ENCODE measurements at regions not wholly inside any gene's neighbourhood (a gene's known extent, or its start where the extent isn't known, plus 50 kb on each side); places are given as distances from the start of the nearest gene placed in this dataset.

DNA sequence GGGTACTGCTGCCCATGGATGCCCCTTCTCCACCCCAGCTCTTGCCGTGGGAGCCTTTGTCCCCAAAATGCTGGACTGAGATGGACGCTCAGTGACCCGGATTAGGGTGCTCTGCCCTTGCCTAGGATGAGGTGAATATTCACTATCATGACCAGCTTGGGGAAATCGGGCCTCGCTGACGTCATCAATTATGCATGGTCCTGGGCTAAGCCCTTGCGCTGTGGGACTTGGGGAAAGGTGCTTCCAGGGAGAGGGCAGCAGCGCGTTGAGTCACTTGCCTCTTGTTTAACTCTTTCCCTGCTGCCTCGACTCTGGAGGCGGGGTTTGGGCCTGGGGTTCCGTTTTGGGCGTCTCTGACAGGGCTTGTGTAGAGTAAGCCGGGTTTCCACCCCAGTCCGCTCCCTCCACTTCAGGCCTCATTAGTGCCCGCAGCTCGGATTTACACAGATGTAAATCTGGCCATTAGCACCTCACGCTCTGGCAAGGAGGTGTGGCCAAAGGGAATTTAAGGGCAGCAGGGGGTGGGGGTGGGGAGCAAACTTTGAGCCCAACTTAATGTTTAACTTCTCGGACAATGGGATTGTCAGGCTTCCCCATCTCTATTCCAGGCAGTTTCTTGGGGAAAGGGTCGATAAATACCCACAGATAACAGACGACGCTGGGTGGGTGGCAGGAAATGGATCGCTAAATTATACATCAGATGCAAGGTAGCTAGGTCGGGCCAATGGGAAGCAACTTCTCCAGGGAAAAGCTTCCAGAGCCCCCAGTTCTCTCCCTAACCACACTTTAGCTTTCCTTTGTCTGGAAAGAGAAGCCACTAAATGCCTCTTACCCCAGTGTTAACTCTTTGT lies 51.3 kb upstream of the TCF7L2 start (continued):
- no peak for TF ChIP-seq ZNF157 (tag by site-specific recombination; IDR thresholded peaks at IDR 0.05)
- no peak for TF ChIP-seq RBAK (tag by site-specific recombination; IDR thresholded peaks at IDR 0.05)
- no peak for TF ChIP-seq ZNF626 (tag by site-specific recombination; IDR thresholded peaks at IDR 0.05)
- TF ChIP-seq ZNF112 (tag by site-specific recombination; IDR thresholded peaks at IDR 0.05): no peak
- no peak for TF ChIP-seq ZNF404 (tag by site-specific recombination; IDR thresholded peaks at IDR 0.05)
- no peak for TF ChIP-seq YY1 (tag by site-specific recombination; IDR thresholded peaks at IDR 0.05)
- TF ChIP-seq, protein P1, sequence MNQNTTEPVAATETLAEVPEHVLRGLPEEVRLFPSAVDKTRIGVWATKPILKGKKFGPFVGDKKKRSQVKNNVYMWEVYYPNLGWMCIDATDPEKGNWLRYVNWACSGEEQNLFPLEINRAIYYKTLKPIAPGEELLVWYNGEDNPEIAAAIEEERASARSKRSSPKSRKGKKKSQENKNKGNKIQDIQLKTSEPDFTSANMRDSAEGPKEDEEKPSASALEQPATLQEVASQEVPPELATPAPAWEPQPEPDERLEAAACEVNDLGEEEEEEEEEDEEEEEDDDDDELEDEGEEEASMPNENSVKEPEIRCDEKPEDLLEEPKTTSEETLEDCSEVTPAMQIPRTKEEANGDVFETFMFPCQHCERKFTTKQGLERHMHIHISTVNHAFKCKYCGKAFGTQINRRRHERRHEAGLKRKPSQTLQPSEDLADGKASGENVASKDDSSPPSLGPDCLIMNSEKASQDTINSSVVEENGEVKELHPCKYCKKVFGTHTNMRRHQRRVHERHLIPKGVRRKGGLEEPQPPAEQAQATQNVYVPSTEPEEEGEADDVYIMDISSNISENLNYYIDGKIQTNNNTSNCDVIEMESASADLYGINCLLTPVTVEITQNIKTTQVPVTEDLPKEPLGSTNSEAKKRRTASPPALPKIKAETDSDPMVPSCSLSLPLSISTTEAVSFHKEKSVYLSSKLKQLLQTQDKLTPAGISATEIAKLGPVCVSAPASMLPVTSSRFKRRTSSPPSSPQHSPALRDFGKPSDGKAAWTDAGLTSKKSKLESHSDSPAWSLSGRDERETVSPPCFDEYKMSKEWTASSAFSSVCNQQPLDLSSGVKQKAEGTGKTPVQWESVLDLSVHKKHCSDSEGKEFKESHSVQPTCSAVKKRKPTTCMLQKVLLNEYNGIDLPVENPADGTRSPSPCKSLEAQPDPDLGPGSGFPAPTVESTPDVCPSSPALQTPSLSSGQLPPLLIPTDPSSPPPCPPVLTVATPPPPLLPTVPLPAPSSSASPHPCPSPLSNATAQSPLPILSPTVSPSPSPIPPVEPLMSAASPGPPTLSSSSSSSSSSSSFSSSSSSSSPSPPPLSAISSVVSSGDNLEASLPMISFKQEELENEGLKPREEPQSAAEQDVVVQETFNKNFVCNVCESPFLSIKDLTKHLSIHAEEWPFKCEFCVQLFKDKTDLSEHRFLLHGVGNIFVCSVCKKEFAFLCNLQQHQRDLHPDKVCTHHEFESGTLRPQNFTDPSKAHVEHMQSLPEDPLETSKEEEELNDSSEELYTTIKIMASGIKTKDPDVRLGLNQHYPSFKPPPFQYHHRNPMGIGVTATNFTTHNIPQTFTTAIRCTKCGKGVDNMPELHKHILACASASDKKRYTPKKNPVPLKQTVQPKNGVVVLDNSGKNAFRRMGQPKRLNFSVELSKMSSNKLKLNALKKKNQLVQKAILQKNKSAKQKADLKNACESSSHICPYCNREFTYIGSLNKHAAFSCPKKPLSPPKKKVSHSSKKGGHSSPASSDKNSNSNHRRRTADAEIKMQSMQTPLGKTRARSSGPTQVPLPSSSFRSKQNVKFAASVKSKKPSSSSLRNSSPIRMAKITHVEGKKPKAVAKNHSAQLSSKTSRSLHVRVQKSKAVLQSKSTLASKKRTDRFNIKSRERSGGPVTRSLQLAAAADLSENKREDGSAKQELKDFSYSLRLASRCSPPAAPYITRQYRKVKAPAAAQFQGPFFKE (tag by site-specific recombination; IDR thresholded peaks at IDR 0.05; ENCODE audit: borderline replicate concordance): no peak
- TF ChIP-seq ZNF707 (tag by site-specific recombination; IDR thresholded peaks at IDR 0.05): no peak
- TF ChIP-seq KLF1 (tag by site-specific recombination; IDR thresholded peaks at IDR 0.05): no peak

DNA sequence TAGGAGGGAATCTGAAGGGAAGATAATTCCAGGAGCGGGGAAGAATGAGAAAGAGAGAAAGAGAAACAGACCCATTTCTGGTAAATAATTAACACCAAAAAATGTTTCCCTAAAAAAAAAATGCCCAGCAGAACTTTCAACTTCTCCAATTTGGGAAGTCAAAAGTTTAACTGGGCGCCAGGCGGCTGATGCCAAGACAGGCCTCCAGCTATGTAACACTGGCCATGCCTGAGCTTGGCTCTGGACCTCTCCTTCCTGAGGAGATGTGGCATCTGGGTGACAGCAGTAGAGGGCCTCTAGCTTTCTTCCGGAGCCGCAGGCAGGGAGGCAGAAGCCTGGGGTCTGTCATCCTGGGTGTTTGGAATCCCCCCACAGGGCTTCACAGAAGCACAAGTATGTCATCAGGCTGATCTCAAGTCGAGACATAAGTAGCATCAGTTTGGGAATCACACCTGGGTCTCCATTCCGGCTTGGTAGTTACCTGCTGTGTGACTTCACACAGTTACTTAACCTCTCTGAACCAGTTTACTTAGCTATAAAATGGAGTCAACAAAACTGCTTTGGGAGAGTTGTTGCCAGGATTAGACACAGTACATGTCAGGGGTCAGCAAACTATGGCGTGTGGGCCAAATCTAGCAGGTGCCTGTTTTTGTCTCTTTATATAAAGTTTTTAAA lies 50.5 kb upstream of the TCF7L2 start:
- Histone ChIP-seq H3K9me3 (ENCODE audit: control insufficient read depth, insufficient read depth, low read depth, low read length) (no peaks in the 10 kb centered on the region), H3K4me1 (ENCODE audit: control insufficient read depth, insufficient read depth, low read length) (0 out of 2 replicates have a peak, but pooled peaks cover 6% of the 10 kb centered on the region), H3K4me3 (ENCODE audit: low read depth, low read length) (no peak overlapping the region), H3K36me3 (ENCODE audit: control insufficient read depth in 2 of 2, insufficient read depth in 1 of 2, low read length in 2 of 2) (no peaks in the 10 kb centered on the region), H3K27ac (ENCODE audit: extremely low read depth, low read depth, low read length) (no peak overlapping the region)
- ChIA-PET POLR2A (no interaction called here), CTCF (interaction anchor here (0.7 kb wide), 1 partner anchor 156 kb away, joined by 3 read pairs; no protein-coding TSS in a partner anchor)
- no peak for TF ChIP-seq REPIN1 (tag by site-specific recombination; IDR thresholded peaks at IDR 0.05; ENCODE audit: low read depth)
- no peak for TF ChIP-seq ZNF202 (tag by site-specific recombination; IDR thresholded peaks at IDR 0.05; ENCODE audit: borderline replicate concordance)
- TF ChIP-seq BCL11A (tag by site-specific recombination; IDR thresholded peaks at IDR 0.05; ENCODE audit: low read depth): no peak
- TF ChIP-seq, protein P2, sequence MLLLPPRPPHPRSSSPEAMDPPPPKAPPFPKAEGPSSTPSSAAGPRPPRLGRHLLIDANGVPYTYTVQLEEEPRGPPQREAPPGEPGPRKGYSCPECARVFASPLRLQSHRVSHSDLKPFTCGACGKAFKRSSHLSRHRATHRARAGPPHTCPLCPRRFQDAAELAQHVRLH (tag by site-specific recombination; IDR thresholded peaks at IDR 0.05): 0 out of 2 replicates have a peak, but pooled peaks have one; percentile 34
- TF ChIP-seq, protein P3, sequence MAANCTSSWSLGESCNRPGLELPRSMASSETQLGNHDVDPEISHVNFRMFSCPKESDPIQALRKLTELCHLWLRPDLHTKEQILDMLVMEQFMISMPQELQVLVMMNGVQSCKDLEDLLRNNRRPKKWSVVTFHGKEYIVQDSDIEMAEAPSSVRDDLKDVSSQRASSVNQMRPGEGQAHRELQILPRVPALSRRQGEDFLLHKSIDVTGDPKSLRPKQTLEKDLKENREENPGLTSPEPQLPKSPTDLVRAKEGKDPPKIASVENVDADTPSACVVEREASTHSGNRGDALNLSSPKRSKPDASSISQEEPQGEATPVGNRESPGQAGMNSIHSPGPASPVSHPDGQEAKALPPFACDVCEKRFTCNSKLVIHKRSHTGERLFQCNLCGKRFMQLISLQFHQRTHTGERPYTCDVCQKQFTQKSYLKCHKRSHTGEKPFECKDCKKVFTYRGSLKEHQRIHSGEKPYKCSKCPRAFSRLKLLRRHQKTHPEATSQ (tag by site-specific recombination; IDR thresholded peaks at IDR 0.05): no peak
- no peak for TF ChIP-seq ZNF670 (tag by site-specific recombination; IDR thresholded peaks at IDR 0.05; ENCODE audit: low read depth)
- no peak for TF ChIP-seq ZNF274 (IDR thresholded peaks at IDR 0.05; ENCODE audit: low read length)
- no peak for TF ChIP-seq ZNF274 (tag by site-specific recombination; IDR thresholded peaks at IDR 0.05; ENCODE audit: borderline replicate concordance)
- no peak for TF ChIP-seq ZNF76 (tag by site-specific recombination; IDR thresholded peaks at IDR 0.05; ENCODE audit: borderline replicate concordance, low read depth)
- no peak for TF ChIP-seq ZNF791 (tag by site-specific recombination; IDR thresholded peaks at IDR 0.05)
- peak; percentile 74 for TF ChIP-seq ZNF768 (tag by site-specific recombination; IDR thresholded peaks at IDR 0.05)
